SKM-1 (cell line): ENCODE measurements at regions not wholly inside any gene's neighbourhood (a gene's known extent, or its start where the extent isn't known, plus 50 kb on each side); places are given as distances from the start of the nearest gene placed in this dataset.

Experiments
- DNase-seq: peaks from one replicate; lab custom pipeline; 2025; ENCODE audit not compliant: unreplicated experiment; lab: John Stamatoyannopoulos, UW

- DNase-seq, result no peak
These were observed 225.4 kb downstream of the MYCN start for GRCh38 chr2:16165518-16166326.

- DNase-seq, result no peak
These were observed 222.2 kb downstream of the MYCN start for GRCh38 chr2:16162491-16163040.

- DNase-seq, result no peak
These were observed 221.6 kb downstream of the MYCN start for GRCh38 chr2:16161768-16162490.

- DNase-seq, result no peak
These were observed 220.8 kb downstream of the MYCN start for GRCh38 chr2:16161085-16161565.

- no peak for DNase-seq
These were observed 220.1 kb downstream of the MYCN start for GRCh38 chr2:16160281-16161084.

- no peak for DNase-seq
These were observed 216.1 kb downstream of the MYCN start for GRCh38 chr2:16156411-16156810.

- DNase-seq, result no peak
These were observed 215.4 kb downstream of the MYCN start for GRCh38 chr2:16155766-16156165.

- DNase-seq, result no peak
These were observed 215.0 kb downstream of the MYCN start for GRCh38 chr2:16155366-16155765.

- DNase-seq, result no peak
These were observed 214.3 kb downstream of the MYCN start for GRCh38 chr2:16154501-16155280.

- no peak for DNase-seq
These were observed 213.7 kb downstream of the MYCN start for GRCh38 chr2:16154061-16154460.

- no peak for DNase-seq
These were observed 213.3 kb downstream of the MYCN start for GRCh38 chr2:16153754-16154035.

GRCh38 chr2:16152928-16153753 lies 212.8 kb downstream of the MYCN start:
- no peak for DNase-seq

- no peak for DNase-seq
These were observed 211.9 kb downstream of the MYCN start for GRCh38 chr2:16152071-16152927.

GRCh38 chr2:16151651-16152050 lies 211.3 kb downstream of the MYCN start:
- no peak for DNase-seq

GRCh38 chr2:16151281-16151570 lies 210.9 kb downstream of the MYCN start:
- DNase-seq, result no peak

- DNase-seq, result no peak
These were observed 210.3 kb downstream of the MYCN start for GRCh38 chr2:16150456-16151280.

GRCh38 chr2:16149349-16150243 lies 209.2 kb downstream of the MYCN start:
- DNase-seq, result no peak
